GM10248 (cell line): ENCODE measurements at regions not wholly inside any gene's neighbourhood (a gene's known extent, or its start where the extent isn't known, plus 50 kb on each side); places are given as distances from the start of the nearest gene placed in this dataset.

Experiments used
- CTCF ChIA-PET: fragments of 300-600 bp; sonication (Branson Sonifier 250); formaldehyde crosslinking; extraction: SDS; loops from one replicate; lab custom pipeline; 2021; ENCODE audit warnings: antibody characterized with exemption; lab: Yijun Ruan, JAX
- POLR2A ChIA-PET: fragments of 350-650 bp; sonication (Branson Sonifier 250); formaldehyde crosslinking; extraction: SDS; loops from one replicate; lab custom pipeline; 2020; ENCODE audit warnings: antibody characterized with exemption; lab: Yijun Ruan, JAX
- DNase-seq: peaks from one replicate; pipeline ENCODE4 v3.0.0; 2012; ENCODE audit errors: extremely low spot score
- CTCF ChIP-seq: IDR thresholded peaks from 2 replicates; pipeline ENCODE4 v1.5.1; 2012; ENCODE audit warnings: mild to moderate bottlenecking, low read depth; ENCODE audit errors: extremely low read depth, missing control alignments, control extremely low read depth

GRCh38 chr6:169966312-169967181, 215.1 kb downstream of the ERMARD start:
- DNase-seq: no peak

GRCh38 chr6:169965657-169966311, 214.4 kb downstream of the ERMARD start:
- no peak for DNase-seq
- ChIA-PET POLR2A (no interaction called here), CTCF (no interaction called here)
- TF ChIP-seq CTCF: no peak

More at GRCh38 chr6:169966312-169967181, 215.1 kb downstream of the ERMARD start:
- TF ChIP-seq CTCF: no peak
- ChIA-PET POLR2A (no interaction called here), CTCF (no interaction called here)

- ChIA-PET POLR2A (no interaction called here), CTCF (no interaction called here)
- DNase-seq: no peak
- TF ChIP-seq CTCF: no peak
Observed at GRCh38 chr6:169965239-169965638, 213.8 kb downstream of the ERMARD start.

- CTCF ChIA-PET: no interaction called here
Observed at GRCh38 chr6:169964486-169965180, 213.2 kb downstream of the ERMARD start.

GRCh38 chr6:169963581-169964297, 212.3 kb downstream of the ERMARD start:
- no peak for TF ChIP-seq CTCF

More at GRCh38 chr6:169964486-169965180, 213.2 kb downstream of the ERMARD start:
- POLR2A ChIA-PET: no interaction called here
- DNase-seq: no peak
- no peak for TF ChIP-seq CTCF

More at GRCh38 chr6:169963581-169964297, 212.3 kb downstream of the ERMARD start:
- ChIA-PET CTCF (interaction anchor here (1.2 kb wide), 1 partner anchor 21 kb away, joined by 3 read pairs; no protein-coding TSS in a partner anchor), POLR2A (no interaction called here)
- DNase-seq: no peak
